Stimulated activated naive CD8-positive, alpha-beta T cell treated with anti-CD3 and anti-CD28 coated beads, Interleukin-15, Interleukin-2, amounts not matched to agents 100 ng/mL and 50 ng/mL, for 24 hours (primary cell): ENCODE measurements at regions not wholly inside any gene's neighbourhood (a gene's known extent, or its start where the extent isn't known, plus 50 kb on each side); places are given as distances from the start of the nearest gene placed in this dataset.

Source experiments
- H3K27ac Mint-ChIP-seq: one replicate; pipeline ENCODE4 v1.8.0; 2021; ENCODE audit warnings: mild to moderate bottlenecking, mixed read lengths
- H3K27me3 Mint-ChIP-seq: one replicate; pipeline ENCODE4 v1.8.0; 2021; ENCODE audit warnings: mixed read lengths
- H3K36me3 Mint-ChIP-seq: one replicate; pipeline ENCODE4 v1.8.0; 2021; ENCODE audit warnings: low read depth, mixed read lengths
- H3K4me1 Mint-ChIP-seq: one replicate; pipeline ENCODE4 v1.8.0; 2021; ENCODE audit warnings: low read depth, mixed read lengths
- H3K4me3 Mint-ChIP-seq: one replicate; pipeline ENCODE4 v1.8.0; 2021; ENCODE audit warnings: mild to moderate bottlenecking, mixed read lengths
- H3K9me3 Mint-ChIP-seq: one replicate; pipeline ENCODE4 v1.8.0; 2021; ENCODE audit warnings: mixed read lengths

- Mint-ChIP-seq H3K9me3 (no peaks in the 10 kb centered on the region), H3K36me3 (no peaks in the 10 kb centered on the region), H3K4me3 (peak overlapping the region; percentile 61), H3K4me1 (peaks cover 12% of the 10 kb centered on the region), H3K27me3 (peaks cover 2% of the 10 kb centered on the region), H3K27ac (peak overlapping the region; percentile 69)
These were observed 268.4 kb upstream of the NPVF start for GRCh38 chr7:25496476-25497368.

- Mint-ChIP-seq H3K9me3 (no peaks in the 10 kb centered on the region), H3K27me3 (peaks cover 3% of the 10 kb centered on the region), H3K27ac (no peak overlapping the region), H3K4me1 (peaks cover 12% of the 10 kb centered on the region), H3K36me3 (no peaks in the 10 kb centered on the region), H3K4me3 (no peak overlapping the region)
These were observed 272.2 kb upstream of the NPVF start for GRCh38 chr7:25500393-25500921.

- H3K27me3 Mint-ChIP-seq, result peaks cover 3% of the 10 kb centered on the region
- no peaks in the 10 kb centered on the region for H3K36me3 Mint-ChIP-seq
- no peak overlapping the region for H3K4me3 Mint-ChIP-seq
- no peak overlapping the region for H3K27ac Mint-ChIP-seq
- H3K4me1 Mint-ChIP-seq, result no peaks in the 10 kb centered on the region
- peaks cover 7% of the 10 kb centered on the region for H3K9me3 Mint-ChIP-seq
These were observed 275.0 kb upstream of the NPVF start for GRCh38 chr7:25503306-25503705.

GRCh38 chr7:25512061-25512687 lies 283.9 kb upstream of the NPVF start:
- Mint-ChIP-seq H3K4me1 (no peaks in the 10 kb centered on the region), H3K36me3 (no peaks in the 10 kb centered on the region), H3K4me3 (no peak overlapping the region), H3K9me3 (peaks cover 13% of the 10 kb centered on the region), H3K27ac (no peak overlapping the region), H3K27me3 (no peaks in the 10 kb centered on the region)

GRCh38 chr7:25515633-25516275 lies 287.5 kb upstream of the NPVF start:
- Mint-ChIP-seq H3K27ac (no peak overlapping the region), H3K9me3 (no peaks in the 10 kb centered on the region), H3K4me1 (peaks cover 11% of the 10 kb centered on the region)

GRCh38 chr7:25517906-25518305 lies 289.6 kb upstream of the NPVF start:
- peaks cover 11% of the 10 kb centered on the region for H3K4me1 Mint-ChIP-seq
- H3K27ac Mint-ChIP-seq, result no peak overlapping the region
- no peaks in the 10 kb centered on the region for H3K27me3 Mint-ChIP-seq
- H3K4me3 Mint-ChIP-seq, result no peak overlapping the region
- no peaks in the 10 kb centered on the region for H3K9me3 Mint-ChIP-seq
- no peaks in the 10 kb centered on the region for H3K36me3 Mint-ChIP-seq

More at GRCh38 chr7:25515633-25516275, 287.5 kb upstream of the NPVF start:
- H3K27me3 Mint-ChIP-seq, result no peaks in the 10 kb centered on the region
- H3K36me3 Mint-ChIP-seq, result no peaks in the 10 kb centered on the region
- H3K4me3 Mint-ChIP-seq, result no peak overlapping the region

- peak overlapping the region; percentile 17 for H3K4me3 Mint-ChIP-seq
- no peaks in the 10 kb centered on the region for H3K36me3 Mint-ChIP-seq
- H3K9me3 Mint-ChIP-seq, result no peaks in the 10 kb centered on the region
- peak overlapping the region; percentile 29 for H3K27ac Mint-ChIP-seq
- H3K4me1 Mint-ChIP-seq, result peaks cover 11% of the 10 kb centered on the region
- no peaks in the 10 kb centered on the region for H3K27me3 Mint-ChIP-seq
These were observed 291.7 kb upstream of the NPVF start for GRCh38 chr7:25520017-25520416.

- no peaks in the 10 kb centered on the region for H3K36me3 Mint-ChIP-seq
- H3K4me1 Mint-ChIP-seq, result peaks cover 11% of the 10 kb centered on the region
- no peaks in the 10 kb centered on the region for H3K9me3 Mint-ChIP-seq
- H3K4me3 Mint-ChIP-seq, result no peak overlapping the region
- no peaks in the 10 kb centered on the region for H3K27me3 Mint-ChIP-seq
- H3K27ac Mint-ChIP-seq, result peak overlapping the region; percentile 29
These were observed 292.2 kb upstream of the NPVF start for GRCh38 chr7:25520516-25520915.

DNA sequence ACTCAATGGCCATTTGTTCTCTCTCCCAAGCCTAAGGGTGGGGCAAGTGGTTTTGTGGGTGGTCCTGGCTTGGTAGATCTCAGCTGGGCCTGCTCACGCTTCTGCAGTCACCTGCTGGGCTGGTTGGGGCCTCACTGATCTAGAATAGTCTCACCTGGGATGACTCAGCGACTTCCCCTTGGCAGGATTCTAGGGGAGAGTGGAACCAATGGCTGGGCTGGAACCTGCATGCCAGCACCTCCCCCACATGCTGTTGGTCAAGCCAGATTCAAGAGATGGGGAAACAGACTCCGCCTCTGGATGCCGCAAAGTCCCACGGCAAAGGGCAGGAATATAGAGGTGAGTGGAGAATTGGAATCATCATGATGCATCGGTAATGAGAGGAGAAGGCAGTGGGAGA lies 292.9 kb upstream of the NPVF start:
- H3K9me3 Mint-ChIP-seq, result no peaks in the 10 kb centered on the region
- H3K4me3 Mint-ChIP-seq, result no peak overlapping the region
- H3K27me3 Mint-ChIP-seq, result no peaks in the 10 kb centered on the region
- no peak overlapping the region for H3K27ac Mint-ChIP-seq
- H3K36me3 Mint-ChIP-seq, result no peaks in the 10 kb centered on the region
- peaks cover 11% of the 10 kb centered on the region for H3K4me1 Mint-ChIP-seq

DNA sequence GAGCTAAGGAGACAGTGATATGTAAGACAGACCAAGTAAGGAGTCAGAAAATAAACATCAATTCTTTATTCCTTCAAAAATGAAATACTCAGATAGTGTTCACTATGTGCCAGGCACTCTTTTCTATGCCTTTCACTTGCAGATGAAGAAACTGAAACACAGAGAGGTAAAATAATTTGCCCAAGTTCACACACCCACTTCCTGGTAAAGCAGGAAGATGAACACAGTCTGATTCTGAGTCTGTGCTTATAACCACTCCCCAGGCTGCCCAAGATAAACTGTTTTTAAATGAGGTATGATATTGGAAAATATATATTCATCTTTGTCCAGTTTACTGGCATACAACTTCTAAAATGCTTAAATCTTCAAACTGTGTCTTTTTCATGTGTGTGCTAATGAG lies 294.4 kb upstream of the NPVF start:
- Mint-ChIP-seq H3K9me3 (no peaks in the 10 kb centered on the region), H3K27ac (no peak overlapping the region), H3K36me3 (no peaks in the 10 kb centered on the region), H3K27me3 (no peaks in the 10 kb centered on the region), H3K4me1 (peaks cover 11% of the 10 kb centered on the region), H3K4me3 (no peak overlapping the region)

DNA sequence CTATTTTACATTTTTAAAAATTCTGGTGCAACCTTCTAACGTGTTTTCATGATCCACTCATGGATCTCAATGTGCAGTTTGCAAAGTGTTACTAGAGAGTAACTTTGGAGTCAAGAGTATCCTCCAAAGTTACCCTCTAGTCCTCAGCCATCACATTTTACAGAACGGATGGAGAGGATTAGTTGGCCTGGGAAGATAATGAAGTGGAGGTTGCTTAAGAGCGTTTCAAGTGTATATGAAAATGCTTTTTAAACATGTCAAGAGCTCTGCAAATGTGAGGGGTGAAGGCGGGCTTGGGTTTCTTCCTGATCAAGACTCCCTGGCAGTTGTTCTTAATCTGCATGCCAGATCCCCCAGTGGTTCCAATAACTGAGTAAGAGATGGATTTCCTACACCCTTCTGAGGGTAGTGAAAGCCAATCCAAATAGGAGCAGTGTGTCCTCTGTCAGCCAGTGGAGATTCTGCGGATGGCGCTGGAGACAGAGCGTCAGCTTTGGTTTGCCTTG lies 299.4 kb upstream of the NPVF start:
- Mint-ChIP-seq H3K27ac (no peak overlapping the region), H3K36me3 (no peaks in the 10 kb centered on the region), H3K9me3 (no peaks in the 10 kb centered on the region), H3K4me1 (no peaks in the 10 kb centered on the region), H3K27me3 (peaks cover 3% of the 10 kb centered on the region), H3K4me3 (no peak overlapping the region)

GRCh38 chr7:25529320-25529719 lies 301.0 kb upstream of the NPVF start:
- H3K27me3 Mint-ChIP-seq, result peaks cover 6% of the 10 kb centered on the region
- H3K27ac Mint-ChIP-seq, result no peak overlapping the region
- H3K4me3 Mint-ChIP-seq, result no peak overlapping the region
- H3K9me3 Mint-ChIP-seq, result no peaks in the 10 kb centered on the region
- H3K4me1 Mint-ChIP-seq, result no peaks in the 10 kb centered on the region
- H3K36me3 Mint-ChIP-seq, result no peaks in the 10 kb centered on the region

DNA sequence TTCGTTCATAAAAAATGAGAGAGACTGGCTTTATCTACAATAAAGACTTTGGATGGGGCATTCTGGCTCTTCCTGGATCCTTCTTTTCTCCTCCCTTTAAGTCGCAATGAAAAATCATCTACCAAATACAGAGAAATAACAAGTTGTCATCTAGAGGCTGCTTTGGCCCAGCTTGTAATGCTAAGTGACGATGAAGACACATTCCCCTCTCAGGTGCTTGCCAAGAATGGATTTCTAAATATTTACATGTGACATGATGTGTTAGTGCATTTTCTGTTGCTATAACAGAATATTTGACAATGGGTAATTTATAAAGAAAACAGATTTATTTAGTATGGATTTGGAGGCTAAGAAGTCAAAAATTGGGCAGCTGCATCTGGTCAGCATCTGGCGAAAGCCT lies 308.6 kb upstream of the NPVF start:
- H3K9me3 Mint-ChIP-seq, result no peaks in the 10 kb centered on the region
- no peak overlapping the region for H3K27ac Mint-ChIP-seq
- no peaks in the 10 kb centered on the region for H3K36me3 Mint-ChIP-seq
- peaks cover 14% of the 10 kb centered on the region for H3K27me3 Mint-ChIP-seq
- no peaks in the 10 kb centered on the region for H3K4me1 Mint-ChIP-seq
- no peak overlapping the region for H3K4me3 Mint-ChIP-seq

DNA sequence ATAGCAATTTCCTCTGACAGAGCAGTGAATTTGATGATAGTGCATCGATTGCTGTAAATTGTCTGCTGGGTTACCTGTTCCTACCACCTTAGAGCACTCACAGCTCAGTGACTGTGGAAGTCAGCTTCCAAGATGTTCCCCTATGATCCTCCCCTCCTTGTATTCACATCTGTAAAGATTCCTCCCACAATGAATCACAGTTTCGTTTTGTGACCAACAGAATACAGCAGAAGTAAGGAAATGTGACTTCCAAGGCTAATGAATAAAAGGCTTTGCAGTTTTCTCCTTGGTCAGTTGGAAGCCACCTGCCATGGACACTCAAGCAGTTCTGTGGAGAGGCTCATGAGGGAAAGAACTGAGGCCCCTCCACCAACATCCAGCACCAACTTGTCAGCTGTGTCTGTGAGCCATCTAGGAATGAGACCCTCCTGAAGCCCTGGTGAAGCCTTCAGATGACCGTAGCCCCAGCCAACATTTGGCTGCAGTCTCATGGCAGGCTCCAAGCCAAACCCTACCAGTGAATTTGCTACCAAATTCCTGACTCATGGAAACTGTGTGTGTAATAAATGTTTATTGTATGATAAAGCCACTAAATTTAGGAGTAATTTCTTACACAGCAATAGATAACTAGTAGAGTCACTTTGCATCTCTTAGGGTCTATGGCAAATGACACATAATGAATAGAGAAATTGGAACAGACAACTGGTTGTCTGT lies 309.5 kb upstream of the NPVF start:
- H3K27ac Mint-ChIP-seq, result no peak overlapping the region
- no peaks in the 10 kb centered on the region for H3K4me1 Mint-ChIP-seq
- no peak overlapping the region for H3K4me3 Mint-ChIP-seq
- no peaks in the 10 kb centered on the region for H3K9me3 Mint-ChIP-seq
- peaks cover 18% of the 10 kb centered on the region for H3K27me3 Mint-ChIP-seq
- no peaks in the 10 kb centered on the region for H3K36me3 Mint-ChIP-seq
